HCT116 (cell line): ENCODE measurements at regions not wholly inside any gene's neighbourhood (a gene's known extent, or its start where the extent isn't known, plus 50 kb on each side); places are given as distances from the start of the nearest gene placed in this dataset.

ENCODE experiments used
- POLR2AphosphoS5 ChIP-seq: IDR thresholded peaks from 2 replicates; pipeline ENCODE4 v1.6.1; 2011; ENCODE audit warnings: mild to moderate bottlenecking, low read depth, low read length, moderate library complexity
- RAD21 ChIP-seq: IDR thresholded peaks from 2 replicates; pipeline ENCODE4 v1.6.1; 2012; ENCODE audit warnings: low read depth, mild to moderate bottlenecking
- YY1 ChIP-seq: IDR thresholded peaks from 2 replicates; pipeline ENCODE4 v1.6.1; 2011; ENCODE audit warnings: low read length, low read depth, moderate library complexity, mild to moderate bottlenecking; ENCODE audit not compliant: insufficient replicate concordance; ENCODE audit errors: extremely low read depth
- TF ChIP-seq, protein P1 (sequence below), 3 experiments: fragments of 200-600 bp in 1 of 3; sonication (generic) in 1 of 3; IDR thresholded peaks in 2 of 3; conservative IDR thresholded peaks in 1 of 3; 2 replicates each; pipeline ENCODE4 v1.5.1; 2012 to 2017; ENCODE audit warnings: low read depth in 2 of 3, low read length in 2 of 3, antibody characterized with exemption in 1 of 3, borderline replicate concordance in 1 of 3, control low read depth in 1 of 3, mild to moderate bottlenecking in 1 of 3, mixed read lengths in 1 of 3, mixed run types in 1 of 3, moderate library complexity in 1 of 3; ENCODE audit not compliant: insufficient read depth in 1 of 3
- TF ChIP-seq, protein P2 (sequence below): IDR thresholded peaks from 2 replicates; pipeline ENCODE4 v1.6.1; 2012

DNA sequence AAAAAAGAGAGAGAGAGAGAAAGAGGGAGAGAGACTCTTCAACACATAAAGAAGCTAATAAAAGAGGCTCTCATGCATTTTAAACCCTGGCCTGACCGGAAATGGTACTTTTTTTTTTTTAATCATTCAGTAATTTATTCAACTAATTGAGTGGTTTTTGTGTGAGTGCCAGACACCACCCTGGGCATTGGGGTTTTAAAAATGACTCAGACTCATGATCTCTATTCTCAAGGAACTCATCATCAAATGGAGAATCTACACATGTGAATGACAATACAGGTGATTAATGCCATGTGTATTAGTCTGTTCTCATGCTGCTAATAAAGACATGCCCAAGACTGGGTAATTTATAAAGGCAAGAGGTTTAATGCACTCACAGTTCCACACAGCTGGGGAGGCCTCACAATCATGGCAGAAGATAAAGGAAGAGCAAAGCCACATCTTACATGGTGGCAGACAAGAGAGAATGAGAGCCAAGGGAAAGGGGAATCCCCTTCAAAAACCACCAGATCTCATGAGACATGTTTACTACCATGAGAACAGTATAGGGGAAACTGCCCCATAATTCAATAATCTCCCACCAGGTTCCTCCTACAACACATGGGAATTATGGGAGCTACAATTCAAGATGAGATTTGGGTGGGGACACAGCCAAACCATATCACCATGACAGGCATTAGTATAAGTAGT, 158.5 kb upstream of the AUTS2 start:
- TF ChIP-seq YY1, result no peak
- TF ChIP-seq, protein P1, sequence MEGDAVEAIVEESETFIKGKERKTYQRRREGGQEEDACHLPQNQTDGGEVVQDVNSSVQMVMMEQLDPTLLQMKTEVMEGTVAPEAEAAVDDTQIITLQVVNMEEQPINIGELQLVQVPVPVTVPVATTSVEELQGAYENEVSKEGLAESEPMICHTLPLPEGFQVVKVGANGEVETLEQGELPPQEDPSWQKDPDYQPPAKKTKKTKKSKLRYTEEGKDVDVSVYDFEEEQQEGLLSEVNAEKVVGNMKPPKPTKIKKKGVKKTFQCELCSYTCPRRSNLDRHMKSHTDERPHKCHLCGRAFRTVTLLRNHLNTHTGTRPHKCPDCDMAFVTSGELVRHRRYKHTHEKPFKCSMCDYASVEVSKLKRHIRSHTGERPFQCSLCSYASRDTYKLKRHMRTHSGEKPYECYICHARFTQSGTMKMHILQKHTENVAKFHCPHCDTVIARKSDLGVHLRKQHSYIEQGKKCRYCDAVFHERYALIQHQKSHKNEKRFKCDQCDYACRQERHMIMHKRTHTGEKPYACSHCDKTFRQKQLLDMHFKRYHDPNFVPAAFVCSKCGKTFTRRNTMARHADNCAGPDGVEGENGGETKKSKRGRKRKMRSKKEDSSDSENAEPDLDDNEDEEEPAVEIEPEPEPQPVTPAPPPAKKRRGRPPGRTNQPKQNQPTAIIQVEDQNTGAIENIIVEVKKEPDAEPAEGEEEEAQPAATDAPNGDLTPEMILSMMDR (IDR thresholded peaks at IDR 0.05 in 2 of 3, conservative IDR thresholded peaks at IDR 0.05 in 1 of 3; ENCODE audit: borderline replicate concordance in 1 of 3, insufficient read depth in 1 of 3, low read depth in 2 of 3, low read length in 2 of 3), result no peak
- TF ChIP-seq, protein P2, sequence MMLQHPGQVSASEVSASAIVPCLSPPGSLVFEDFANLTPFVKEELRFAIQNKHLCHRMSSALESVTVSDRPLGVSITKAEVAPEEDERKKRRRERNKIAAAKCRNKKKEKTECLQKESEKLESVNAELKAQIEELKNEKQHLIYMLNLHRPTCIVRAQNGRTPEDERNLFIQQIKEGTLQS, result no peak
- TF ChIP-seq RAD21, result no peak
- no peak for TF ChIP-seq POLR2AphosphoS5
